ENCODE measurements at regions not wholly inside any gene's neighbourhood (a gene's known extent, or its start where the extent isn't known, plus 50 kb on each side); places are given as distances from the start of the nearest gene placed in this dataset.

DNA sequence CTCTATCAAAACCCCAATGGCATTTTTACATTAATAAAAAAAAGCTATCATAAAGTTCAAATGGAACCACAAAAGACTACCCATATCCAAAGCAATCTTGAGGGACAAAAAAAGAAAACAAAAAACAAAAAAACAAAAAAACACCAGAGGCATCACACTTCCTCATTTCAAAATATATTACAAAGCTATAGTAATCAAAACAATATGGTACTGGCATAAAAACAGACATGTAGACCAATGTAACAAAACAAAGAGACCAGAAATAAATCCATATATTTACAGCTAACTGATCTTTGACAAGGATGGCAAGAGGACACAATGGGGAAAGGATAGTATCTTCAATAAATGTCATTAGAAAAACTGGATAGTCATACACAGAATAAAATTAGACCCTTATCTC, 245.1 kb upstream of the MSX2 start:
- peaks cover 2% of the 10 kb centered on the region for H3K9me3 ChIP-seq (replicated peaks; ENCODE audit: control insufficient read depth, insufficient read depth, low read length)
- H3K4me2 ChIP-seq (ENCODE audit: insufficient read depth, low read length) = no peak overlapping the region
- H3K4me3 ChIP-seq (replicated peaks in 1 of 3; ENCODE audit: insufficient read depth in 1 of 3, low read depth in 1 of 3, low read length in 3 of 3) = no peak overlapping the region
- DNase-seq (ENCODE audit: low read depth, low spot score) = no peak
- POLR2A ChIA-PET = no interaction called here
- no peak overlapping the region for H2AFZ ChIP-seq (ENCODE audit: low read depth, low read length)
- H3K9me1 ChIP-seq (replicated peaks; ENCODE audit: control insufficient read depth, extremely low read depth, insufficient read depth, low read length) = no peaks in the 10 kb centered on the region
- H3K4me1 ChIP-seq (ENCODE audit: control insufficient read depth, extremely low read depth, insufficient read depth, low read length) = no peaks in the 10 kb centered on the region
- no peak for FAIRE-seq
- no peak for TF ChIP-seq MAX (IDR thresholded peaks at IDR 0.05; ENCODE audit: insufficient read depth, insufficient read length)
- TF ChIP-seq FOS (IDR thresholded peaks at IDR 0.05; ENCODE audit: borderline replicate concordance, insufficient read depth, low read length) = no peak
- TF ChIP-seq, protein P1, sequence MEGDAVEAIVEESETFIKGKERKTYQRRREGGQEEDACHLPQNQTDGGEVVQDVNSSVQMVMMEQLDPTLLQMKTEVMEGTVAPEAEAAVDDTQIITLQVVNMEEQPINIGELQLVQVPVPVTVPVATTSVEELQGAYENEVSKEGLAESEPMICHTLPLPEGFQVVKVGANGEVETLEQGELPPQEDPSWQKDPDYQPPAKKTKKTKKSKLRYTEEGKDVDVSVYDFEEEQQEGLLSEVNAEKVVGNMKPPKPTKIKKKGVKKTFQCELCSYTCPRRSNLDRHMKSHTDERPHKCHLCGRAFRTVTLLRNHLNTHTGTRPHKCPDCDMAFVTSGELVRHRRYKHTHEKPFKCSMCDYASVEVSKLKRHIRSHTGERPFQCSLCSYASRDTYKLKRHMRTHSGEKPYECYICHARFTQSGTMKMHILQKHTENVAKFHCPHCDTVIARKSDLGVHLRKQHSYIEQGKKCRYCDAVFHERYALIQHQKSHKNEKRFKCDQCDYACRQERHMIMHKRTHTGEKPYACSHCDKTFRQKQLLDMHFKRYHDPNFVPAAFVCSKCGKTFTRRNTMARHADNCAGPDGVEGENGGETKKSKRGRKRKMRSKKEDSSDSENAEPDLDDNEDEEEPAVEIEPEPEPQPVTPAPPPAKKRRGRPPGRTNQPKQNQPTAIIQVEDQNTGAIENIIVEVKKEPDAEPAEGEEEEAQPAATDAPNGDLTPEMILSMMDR (IDR thresholded peaks at IDR 0.05; ENCODE audit: extremely low read depth in 1 of 2, insufficient read depth in 1 of 2, low read depth in 1 of 2, low read length in 2 of 2) = no peak
- TF ChIP-seq POLR2AphosphoS5 (IDR thresholded peaks at IDR 0.05; ENCODE audit: insufficient read depth, low read depth, low read length) = no peak
- no peak for TF ChIP-seq EZH2 (IDR thresholded peaks at IDR 0.05; ENCODE audit: borderline replicate concordance, low read depth, low read length, severe bottlenecking)
- no peak for TF ChIP-seq GATA2 (IDR thresholded peaks at IDR 0.05; ENCODE audit: insufficient read depth, insufficient read length, low read depth, low read length)
- no peak for TF ChIP-seq POLR2A (IDR thresholded peaks at IDR 0.05; ENCODE audit: low read depth, low read length)
- no peak for TF ChIP-seq JUN (IDR thresholded peaks at IDR 0.05; ENCODE audit: borderline replicate concordance, insufficient read depth, insufficient read length, low read depth)
- TF ChIP-seq MYC (IDR thresholded peaks at IDR 0.05; ENCODE audit: low read depth, low read length) = no peak
- no TSS peak for BruUV-seq (replicated peaks)
- no peak overlapping the region for H3K27ac ChIP-seq (ENCODE audit: insufficient read depth, low read depth, low read length)
- H3K27me3 ChIP-seq (ENCODE audit: control insufficient read depth in 2 of 2, insufficient read depth in 2 of 2, low read length in 2 of 2) = no peaks in the 10 kb centered on the region
- H3K79me2 ChIP-seq (ENCODE audit: control insufficient read depth, insufficient read depth, low read length) = no peaks in the 10 kb centered on the region
- CTCF ChIA-PET = no interaction called here
- no peak overlapping the region for H3K9ac ChIP-seq (replicated peaks; ENCODE audit: extremely low read depth, insufficient read depth, low read length)
- H3K36me3 ChIP-seq (ENCODE audit: control insufficient read depth in 2 of 2, extremely low read depth in 1 of 2, insufficient read depth in 2 of 2, low read length in 2 of 2) = no peaks in the 10 kb centered on the region
- H4K20me1 ChIP-seq (replicated peaks; ENCODE audit: control insufficient read depth, extremely low read depth, insufficient read depth, low read length) = no peaks in the 10 kb centered on the region
- dilution Hi-C loops (cut with MboI; ENCODE audit: extremely low pct_ligation_motif_present, low sequenced_read_pairs) (no loop called here), intact Hi-C loops (cut with micrococcal nuclease) (no loop called here)
